WTC11 (cell line): ENCODE measurements at regions not wholly inside any gene's neighbourhood (a gene's known extent, or its start where the extent isn't known, plus 50 kb on each side); places are given as distances from the start of the nearest gene placed in this dataset.

ENCODE experiments used
- TF ChIP-seq, protein P1 (sequence below): fragments of 200-600 bp; IDR thresholded peaks from 2 replicates; pipeline ENCODE4 v1.8.0; 2022; ENCODE audit warnings: antibody characterized with exemption
- TF ChIP-seq, protein P2 (sequence below): sonication (generic); formaldehyde crosslinking; IDR thresholded peaks from 2 replicates; pipeline ENCODE4 v1.8.1; 2023; ENCODE audit warnings: mild to moderate bottlenecking, missing genetic modification reagents, borderline replicate concordance

- TF ChIP-seq, protein P1, sequence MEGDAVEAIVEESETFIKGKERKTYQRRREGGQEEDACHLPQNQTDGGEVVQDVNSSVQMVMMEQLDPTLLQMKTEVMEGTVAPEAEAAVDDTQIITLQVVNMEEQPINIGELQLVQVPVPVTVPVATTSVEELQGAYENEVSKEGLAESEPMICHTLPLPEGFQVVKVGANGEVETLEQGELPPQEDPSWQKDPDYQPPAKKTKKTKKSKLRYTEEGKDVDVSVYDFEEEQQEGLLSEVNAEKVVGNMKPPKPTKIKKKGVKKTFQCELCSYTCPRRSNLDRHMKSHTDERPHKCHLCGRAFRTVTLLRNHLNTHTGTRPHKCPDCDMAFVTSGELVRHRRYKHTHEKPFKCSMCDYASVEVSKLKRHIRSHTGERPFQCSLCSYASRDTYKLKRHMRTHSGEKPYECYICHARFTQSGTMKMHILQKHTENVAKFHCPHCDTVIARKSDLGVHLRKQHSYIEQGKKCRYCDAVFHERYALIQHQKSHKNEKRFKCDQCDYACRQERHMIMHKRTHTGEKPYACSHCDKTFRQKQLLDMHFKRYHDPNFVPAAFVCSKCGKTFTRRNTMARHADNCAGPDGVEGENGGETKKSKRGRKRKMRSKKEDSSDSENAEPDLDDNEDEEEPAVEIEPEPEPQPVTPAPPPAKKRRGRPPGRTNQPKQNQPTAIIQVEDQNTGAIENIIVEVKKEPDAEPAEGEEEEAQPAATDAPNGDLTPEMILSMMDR, result no peak
- TF ChIP-seq, protein P2, sequence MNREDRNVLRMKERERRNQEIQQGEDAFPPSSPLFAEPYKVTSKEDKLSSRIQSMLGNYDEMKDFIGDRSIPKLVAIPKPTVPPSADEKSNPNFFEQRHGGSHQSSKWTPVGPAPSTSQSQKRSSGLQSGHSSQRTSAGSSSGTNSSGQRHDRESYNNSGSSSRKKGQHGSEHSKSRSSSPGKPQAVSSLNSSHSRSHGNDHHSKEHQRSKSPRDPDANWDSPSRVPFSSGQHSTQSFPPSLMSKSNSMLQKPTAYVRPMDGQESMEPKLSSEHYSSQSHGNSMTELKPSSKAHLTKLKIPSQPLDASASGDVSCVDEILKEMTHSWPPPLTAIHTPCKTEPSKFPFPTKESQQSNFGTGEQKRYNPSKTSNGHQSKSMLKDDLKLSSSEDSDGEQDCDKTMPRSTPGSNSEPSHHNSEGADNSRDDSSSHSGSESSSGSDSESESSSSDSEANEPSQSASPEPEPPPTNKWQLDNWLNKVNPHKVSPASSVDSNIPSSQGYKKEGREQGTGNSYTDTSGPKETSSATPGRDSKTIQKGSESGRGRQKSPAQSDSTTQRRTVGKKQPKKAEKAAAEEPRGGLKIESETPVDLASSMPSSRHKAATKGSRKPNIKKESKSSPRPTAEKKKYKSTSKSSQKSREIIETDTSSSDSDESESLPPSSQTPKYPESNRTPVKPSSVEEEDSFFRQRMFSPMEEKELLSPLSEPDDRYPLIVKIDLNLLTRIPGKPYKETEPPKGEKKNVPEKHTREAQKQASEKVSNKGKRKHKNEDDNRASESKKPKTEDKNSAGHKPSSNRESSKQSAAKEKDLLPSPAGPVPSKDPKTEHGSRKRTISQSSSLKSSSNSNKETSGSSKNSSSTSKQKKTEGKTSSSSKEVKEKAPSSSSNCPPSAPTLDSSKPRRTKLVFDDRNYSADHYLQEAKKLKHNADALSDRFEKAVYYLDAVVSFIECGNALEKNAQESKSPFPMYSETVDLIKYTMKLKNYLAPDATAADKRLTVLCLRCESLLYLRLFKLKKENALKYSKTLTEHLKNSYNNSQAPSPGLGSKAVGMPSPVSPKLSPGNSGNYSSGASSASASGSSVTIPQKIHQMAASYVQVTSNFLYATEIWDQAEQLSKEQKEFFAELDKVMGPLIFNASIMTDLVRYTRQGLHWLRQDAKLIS, result no peak
Observed at GRCh38 chr6:40077315-40077714, 143.1 kb upstream of the MOCS1 start.
